H1 (cell line): ENCODE measurements at regions not wholly inside any gene's neighbourhood (a gene's known extent, or its start where the extent isn't known, plus 50 kb on each side); places are given as distances from the start of the nearest gene placed in this dataset.

Experiments used
- RXRA ChIP-seq: IDR thresholded peaks from 2 replicates; pipeline ENCODE4 v1.6.1; 2011; ENCODE audit warnings: low read depth, mild to moderate bottlenecking, low read length, moderate library complexity; ENCODE audit not compliant: insufficient read depth
- SUZ12 ChIP-seq: fragments of 200-600 bp; sonication (generic); IDR thresholded peaks from 2 replicates; pipeline ENCODE4 v1.6.1; 2012; ENCODE audit warnings: mild to moderate bottlenecking, inconsistent platforms, low read length, moderate library complexity, mixed read lengths

DNA sequence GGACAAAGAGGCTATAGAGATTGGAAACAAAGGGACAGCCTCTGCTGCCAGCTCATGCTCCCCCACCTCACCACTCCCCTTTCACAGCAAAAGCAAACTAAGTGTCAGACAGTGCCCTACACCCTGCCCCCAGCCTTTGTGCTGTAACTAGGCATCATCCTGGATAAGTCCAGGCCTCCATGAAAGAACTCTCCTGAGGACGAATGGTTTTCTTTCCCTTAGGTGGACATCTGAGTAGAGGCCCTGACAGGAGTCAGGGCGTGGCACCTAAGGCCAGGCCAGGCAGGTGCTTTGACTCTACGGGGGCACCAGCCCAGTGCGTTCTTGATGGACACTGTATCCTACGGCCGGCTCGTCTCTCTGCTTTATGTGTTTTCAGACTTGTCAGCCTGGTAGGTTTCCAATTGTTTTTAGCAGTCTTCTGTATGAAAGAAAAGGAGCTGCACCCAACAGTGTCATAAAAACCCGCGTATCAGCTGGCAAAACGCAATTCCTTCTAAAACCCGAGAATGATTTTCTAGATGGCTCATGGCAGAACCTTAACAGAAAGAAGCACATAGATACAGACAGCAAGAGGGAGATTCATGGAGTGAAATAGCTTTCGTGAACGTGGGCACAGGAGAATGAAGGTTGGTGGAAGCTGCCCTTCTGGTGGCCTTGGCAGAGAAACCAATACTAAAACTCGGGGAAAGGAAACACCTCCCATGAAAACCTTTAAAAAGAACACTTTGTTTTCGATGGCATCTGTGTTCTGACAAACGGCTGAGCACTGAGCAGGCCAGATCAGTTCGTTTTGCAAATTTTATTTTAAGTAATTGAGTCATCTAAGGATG, 51.7 kb upstream of the AJAP1 start (continued):
- TF ChIP-seq RXRA = no peak
- no peak for TF ChIP-seq SUZ12
